ENCODE measurements at regions not wholly inside any gene's neighbourhood (a gene's known extent, or its start where the extent isn't known, plus 50 kb on each side); places are given as distances from the start of the nearest gene placed in this dataset.

DNA sequence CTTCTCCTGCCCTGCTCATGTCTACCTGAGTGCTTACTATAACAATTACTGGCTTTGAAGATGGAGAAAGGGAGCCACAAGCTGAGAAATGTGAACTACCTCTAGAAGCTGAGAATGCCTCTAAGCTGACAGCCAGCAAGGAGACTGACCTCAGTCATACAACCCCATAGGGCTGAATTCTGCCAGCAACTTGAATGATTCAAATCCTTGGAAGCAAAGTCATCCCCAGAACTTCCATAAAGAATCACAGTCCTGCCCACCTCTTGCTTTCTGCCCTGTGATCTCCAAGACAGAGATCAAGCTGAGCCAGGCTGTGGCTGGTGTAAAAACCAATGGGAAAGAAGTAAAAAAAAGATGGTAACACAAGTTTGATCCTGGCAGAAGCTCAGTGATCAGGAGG, 288.2 kb upstream of the SPHKAP start:
- Histone ChIP-seq H3K27me3 (no peaks in the 10 kb centered on the region), H3K9me3 (replicated peaks in 1 of 3) (no peaks in the 10 kb centered on the region), H3K4me1 (replicated peaks in 1 of 2) (no peaks in the 10 kb centered on the region), H3K4me3 (no peak overlapping the region), H3K27ac (no peak overlapping the region), H3K36me3 (replicated peaks in 1 of 2) (no peaks in the 10 kb centered on the region)
- DNase-seq, result no peak
- no peak for TF ChIP-seq POLR2A (IDR thresholded peaks at IDR 0.05)
- TF ChIP-seq, protein P1, sequence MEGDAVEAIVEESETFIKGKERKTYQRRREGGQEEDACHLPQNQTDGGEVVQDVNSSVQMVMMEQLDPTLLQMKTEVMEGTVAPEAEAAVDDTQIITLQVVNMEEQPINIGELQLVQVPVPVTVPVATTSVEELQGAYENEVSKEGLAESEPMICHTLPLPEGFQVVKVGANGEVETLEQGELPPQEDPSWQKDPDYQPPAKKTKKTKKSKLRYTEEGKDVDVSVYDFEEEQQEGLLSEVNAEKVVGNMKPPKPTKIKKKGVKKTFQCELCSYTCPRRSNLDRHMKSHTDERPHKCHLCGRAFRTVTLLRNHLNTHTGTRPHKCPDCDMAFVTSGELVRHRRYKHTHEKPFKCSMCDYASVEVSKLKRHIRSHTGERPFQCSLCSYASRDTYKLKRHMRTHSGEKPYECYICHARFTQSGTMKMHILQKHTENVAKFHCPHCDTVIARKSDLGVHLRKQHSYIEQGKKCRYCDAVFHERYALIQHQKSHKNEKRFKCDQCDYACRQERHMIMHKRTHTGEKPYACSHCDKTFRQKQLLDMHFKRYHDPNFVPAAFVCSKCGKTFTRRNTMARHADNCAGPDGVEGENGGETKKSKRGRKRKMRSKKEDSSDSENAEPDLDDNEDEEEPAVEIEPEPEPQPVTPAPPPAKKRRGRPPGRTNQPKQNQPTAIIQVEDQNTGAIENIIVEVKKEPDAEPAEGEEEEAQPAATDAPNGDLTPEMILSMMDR (IDR thresholded peaks at IDR 0.05), result no peak
- intact Hi-C loops (cut with DNase I), result no loop called here

DNA sequence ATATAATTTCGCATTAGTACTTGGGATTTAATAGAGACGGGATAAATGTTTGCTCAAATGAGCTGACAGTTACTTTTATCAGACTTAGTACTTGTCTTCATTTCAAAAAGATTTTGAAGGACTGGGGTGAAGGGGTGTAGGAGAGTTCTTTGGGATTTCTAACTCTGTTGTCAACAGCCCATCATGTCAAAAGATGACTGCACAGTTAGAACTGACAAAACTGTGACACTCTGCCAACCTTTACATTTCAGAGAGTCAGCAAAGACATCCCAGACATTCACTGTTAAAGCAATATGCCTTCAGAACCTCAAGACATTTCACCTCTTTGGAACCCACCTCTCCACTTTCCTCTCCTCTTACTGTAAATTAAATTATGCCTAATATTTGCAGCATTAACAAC, 285.4 kb upstream of the SPHKAP start:
- Histone ChIP-seq H3K27me3 (no peaks in the 10 kb centered on the region), H3K36me3 (replicated peaks in 1 of 2) (no peaks in the 10 kb centered on the region), H3K4me3 (no peak overlapping the region), H3K4me1 (replicated peaks in 1 of 2) (no peaks in the 10 kb centered on the region), H3K9me3 (replicated peaks in 1 of 3) (no peaks in the 10 kb centered on the region), H3K27ac (no peak overlapping the region)
- TF ChIP-seq, protein P1 (IDR thresholded peaks at IDR 0.05), result no peak
- no peak for TF ChIP-seq POLR2A (IDR thresholded peaks at IDR 0.05)
- WGBS, 4 donors, result 79 to 92% (median 83%) methylated on average over 2 of the region's 2 CpGs
- no peak for DNase-seq
- intact Hi-C loops (cut with DNase I), result no loop called here

DNA sequence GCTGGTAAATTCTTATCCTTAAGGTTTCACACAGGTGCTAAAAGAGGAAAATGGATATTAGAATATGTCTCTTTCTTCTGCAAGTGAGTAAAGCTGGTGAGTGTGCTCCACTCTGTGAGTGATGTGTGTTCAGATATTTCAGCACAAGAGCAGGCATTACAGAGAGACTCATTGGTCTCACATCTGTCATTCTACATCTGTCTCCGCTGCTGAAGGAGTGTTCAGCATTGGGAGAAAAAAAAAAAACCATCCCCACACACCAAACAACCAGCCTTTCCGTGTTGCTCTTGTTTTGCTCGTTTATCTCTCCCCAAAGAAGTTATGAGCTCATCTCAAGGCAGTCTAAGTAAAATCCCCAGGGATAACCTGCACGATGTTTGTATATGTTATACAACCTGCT, 283.9 kb upstream of the SPHKAP start:
- H3K27me3 ChIP-seq, result no peaks in the 10 kb centered on the region
- WGBS, 4 donors, result 50 to 69% (median 61%) methylated on average over 4 of the region's 4 CpGs
- no peaks in the 10 kb centered on the region for H3K9me3 ChIP-seq (replicated peaks in 1 of 3)
- no peak overlapping the region for H3K27ac ChIP-seq
- no peak for DNase-seq
- intact Hi-C loops (cut with DNase I), result no loop called here
- TF ChIP-seq POLR2A (IDR thresholded peaks at IDR 0.05), result no peak
- TF ChIP-seq, protein P1 (IDR thresholded peaks at IDR 0.05), result no peak
- no peaks in the 10 kb centered on the region for H3K4me1 ChIP-seq (replicated peaks in 1 of 2)
- H3K4me3 ChIP-seq, result no peak overlapping the region
- no peaks in the 10 kb centered on the region for H3K36me3 ChIP-seq (replicated peaks in 1 of 2)

DNA sequence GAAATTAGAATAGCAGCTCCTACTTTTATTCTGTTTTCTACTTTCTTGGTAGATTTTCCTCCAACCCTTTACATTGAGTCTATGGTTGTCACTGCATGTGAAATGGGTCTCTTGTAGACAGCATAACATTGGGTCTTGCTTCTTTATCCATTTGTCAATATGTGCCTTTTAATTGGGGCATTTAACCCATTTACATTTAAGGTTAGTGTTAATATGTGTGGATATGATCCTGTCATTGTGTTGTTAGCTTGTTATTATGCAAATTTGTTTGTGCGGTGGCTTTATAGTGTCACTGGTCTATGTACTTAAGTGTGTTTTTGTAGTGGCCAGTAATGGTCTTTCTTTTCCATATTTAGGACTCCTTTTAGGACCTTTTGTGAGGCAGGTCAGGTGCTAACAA, 276.9 kb upstream of the SPHKAP start:
- TF ChIP-seq, protein P1 (IDR thresholded peaks at IDR 0.05), result no peak
- no peak for TF ChIP-seq POLR2A (IDR thresholded peaks at IDR 0.05)
- DNase-seq, result no peak
- Histone ChIP-seq H3K9me3 (replicated peaks in 1 of 3) (peaks cover 0 to 12% (median 6%) of the 10 kb centered on the region in 3 donors), H3K27me3 (no peaks in the 10 kb centered on the region), H3K27ac (no peak overlapping the region), H3K4me1 (replicated peaks in 1 of 2) (no peaks in the 10 kb centered on the region), H3K36me3 (replicated peaks in 1 of 2) (no peaks in the 10 kb centered on the region), H3K4me3 (no peak overlapping the region)
- intact Hi-C loops (cut with DNase I), result no loop called here
- 98 to 100% (median 99%) methylated on average over 1 of the region's 1 CpG for WGBS, 4 donors
